H1 (cell line): ENCODE measurements at regions not wholly inside any gene's neighbourhood (a gene's known extent, or its start where the extent isn't known, plus 50 kb on each side); places are given as distances from the start of the nearest gene placed in this dataset.

Experiments used
- CHD2 ChIP-seq: IDR thresholded peaks from 2 replicates; pipeline ENCODE4 v1.6.1; 2012; ENCODE audit warnings: low read length, improper control_type of control experiment
- CTCF ChIP-seq, 3 experiments: IDR thresholded peaks; 1 replicate in 2 of 3; 2 replicates in 1 of 3; pipeline versions ENCODE4 v1.5.1 to v1.6.1; 2011; ENCODE audit warnings: low read length in 3 of 3, mild to moderate bottlenecking in 3 of 3, inconsistent platforms in 2 of 3, low read depth in 1 of 3, moderate library complexity in 1 of 3; ENCODE audit not compliant: insufficient read depth in 1 of 3; ENCODE audit errors: control extremely low read depth in 1 of 3
- EP300 ChIP-seq, 2 experiments: IDR thresholded peaks; 1 replicate in 1 of 2; 2 replicates in 1 of 2; pipeline ENCODE4 v1.6.1; 2011 to 2012; ENCODE audit warnings: low read depth in 2 of 2, low read length in 2 of 2, mild to moderate bottlenecking in 2 of 2, borderline replicate concordance in 1 of 2, inconsistent platforms in 1 of 2, moderate library complexity in 1 of 2
- GABPA ChIP-seq: IDR thresholded peaks from 2 replicates; pipeline ENCODE4 v1.6.1; 2011; ENCODE audit warnings: mild to moderate bottlenecking, low read length, moderate library complexity, borderline replicate concordance; ENCODE audit not compliant: insufficient read depth
- GTF2F1 ChIP-seq: IDR thresholded peaks from 2 replicates; pipeline ENCODE4 v1.6.1; 2012; ENCODE audit warnings: low read depth, low read length, improper control_type of control experiment, borderline replicate concordance
- JUND ChIP-seq: IDR thresholded peaks from 2 replicates; pipeline ENCODE4 v1.6.1; 2011; ENCODE audit warnings: mild to moderate bottlenecking, improper control_type of control experiment, low read length
- KDM1A ChIP-seq: fragments of 200-600, 300-600 bp; sonication (generic); IDR thresholded peaks from 2 replicates; pipeline ENCODE4 v1.7.1; 2016; ENCODE audit warnings: mild to moderate bottlenecking, low read length, borderline replicate concordance
- KDM4A ChIP-seq: IDR thresholded peaks from one replicate; pipeline ENCODE4 v1.7.1; 2012; ENCODE audit warnings: low read depth, mild to moderate bottlenecking, moderate library complexity, low read length, inconsistent platforms; ENCODE audit not compliant: severe bottlenecking
- POU5F1 ChIP-seq: IDR thresholded peaks from 2 replicates; pipeline ENCODE4 v1.6.1; 2011; ENCODE audit warnings: low read depth, mild to moderate bottlenecking, low read length, moderate library complexity
- RAD21 ChIP-seq, 2 experiments: IDR thresholded peaks in 1 of 2; conservative IDR thresholded peaks in 1 of 2; 2 replicates each; pipeline ENCODE4 v1.6.1; 2011; ENCODE audit warnings: low read depth in 2 of 2, low read length in 2 of 2, improper control_type of control experiment in 1 of 2, inconsistent platforms in 1 of 2, mild to moderate bottlenecking in 1 of 2, moderate library complexity in 1 of 2
- RFX5 ChIP-seq: IDR thresholded peaks from 2 replicates; pipeline ENCODE4 v1.6.1; 2011; ENCODE audit warnings: low read depth, low read length, improper control_type of control experiment, borderline replicate concordance
- RXRA ChIP-seq: IDR thresholded peaks from 2 replicates; pipeline ENCODE4 v1.6.1; 2011; ENCODE audit warnings: low read depth, mild to moderate bottlenecking, low read length, moderate library complexity; ENCODE audit not compliant: insufficient read depth
- SIN3A ChIP-seq, 2 experiments: IDR thresholded peaks in 1 of 2; conservative IDR thresholded peaks in 1 of 2; 2 replicates each; pipeline ENCODE4 v1.6.1; 2011 to 2012; ENCODE audit warnings: low read length in 2 of 2, improper control_type of control experiment in 1 of 2, low read depth in 1 of 2, mild to moderate bottlenecking in 1 of 2
- SP2 ChIP-seq: IDR thresholded peaks from 2 replicates; pipeline ENCODE4 v1.6.1; 2012; ENCODE audit warnings: mild to moderate bottlenecking, low read length, inconsistent platforms
- SRF ChIP-seq: IDR thresholded peaks from 2 replicates; pipeline ENCODE4 v1.6.1; 2011; ENCODE audit warnings: mild to moderate bottlenecking, low read depth, low read length, moderate library complexity
- TAF7 ChIP-seq: optimal IDR thresholded peaks from 2 replicates; pipeline ENCODE3; 2011; ENCODE audit warnings: low read depth, mild to moderate bottlenecking, inconsistent platforms, low read length, moderate library complexity, borderline replicate concordance

GRCh38 chr15:31869686-31870307 is 160.5 kb upstream of the CHRNA7 start (continued):
- TF ChIP-seq RFX5 (no peak), POU5F1 (no peak), SIN3A (conservative IDR thresholded peaks at IDR 0.05 in 1 of 2, IDR thresholded peaks at IDR 0.05 in 1 of 2; ENCODE audit: low read depth in 1 of 2, low read length in 2 of 2) (0 out of 4 replicates have a peak, but pooled peaks of 1 of the 2 experiments have one; percentile 11), TAF7 (no peak), KDM1A (no peak), RAD21 (IDR thresholded peaks at IDR 0.05 in 1 of 2, conservative IDR thresholded peaks at IDR 0.05 in 1 of 2; ENCODE audit: low read depth in 2 of 2, low read length in 2 of 2) (no peak), JUND (no peak), CTCF (IDR thresholded peaks at IDR 0.05; ENCODE audit: control extremely low read depth in 1 of 3, insufficient read depth in 1 of 3, low read depth in 1 of 3, low read length in 3 of 3) (no peak), GABPA (no peak), CHD2 (no peak), SRF (no peak), KDM4A (peak; percentile 49), SP2 (no peak), GTF2F1 (no peak), RXRA (no peak), EP300 (IDR thresholded peaks at IDR 0.05; ENCODE audit: borderline replicate concordance in 1 of 2, low read depth in 2 of 2, low read length in 2 of 2) (no peak)
